ENCODE measurements at regions not wholly inside any gene's neighbourhood (a gene's known extent, or its start where the extent isn't known, plus 50 kb on each side); places are given as distances from the start of the nearest gene placed in this dataset.

- no peaks in the 10 kb centered on the region for H3K36me3 ChIP-seq
- no peak overlapping the region for H3K4me3 ChIP-seq
- no peaks in the 10 kb centered on the region for H3K27me3 ChIP-seq
- TF ChIP-seq, protein P1, sequence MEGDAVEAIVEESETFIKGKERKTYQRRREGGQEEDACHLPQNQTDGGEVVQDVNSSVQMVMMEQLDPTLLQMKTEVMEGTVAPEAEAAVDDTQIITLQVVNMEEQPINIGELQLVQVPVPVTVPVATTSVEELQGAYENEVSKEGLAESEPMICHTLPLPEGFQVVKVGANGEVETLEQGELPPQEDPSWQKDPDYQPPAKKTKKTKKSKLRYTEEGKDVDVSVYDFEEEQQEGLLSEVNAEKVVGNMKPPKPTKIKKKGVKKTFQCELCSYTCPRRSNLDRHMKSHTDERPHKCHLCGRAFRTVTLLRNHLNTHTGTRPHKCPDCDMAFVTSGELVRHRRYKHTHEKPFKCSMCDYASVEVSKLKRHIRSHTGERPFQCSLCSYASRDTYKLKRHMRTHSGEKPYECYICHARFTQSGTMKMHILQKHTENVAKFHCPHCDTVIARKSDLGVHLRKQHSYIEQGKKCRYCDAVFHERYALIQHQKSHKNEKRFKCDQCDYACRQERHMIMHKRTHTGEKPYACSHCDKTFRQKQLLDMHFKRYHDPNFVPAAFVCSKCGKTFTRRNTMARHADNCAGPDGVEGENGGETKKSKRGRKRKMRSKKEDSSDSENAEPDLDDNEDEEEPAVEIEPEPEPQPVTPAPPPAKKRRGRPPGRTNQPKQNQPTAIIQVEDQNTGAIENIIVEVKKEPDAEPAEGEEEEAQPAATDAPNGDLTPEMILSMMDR (IDR thresholded peaks at IDR 0.05) = no peak
- WGBS, 2 donors = 67 to 82% methylated on average over 3 of the region's 3 CpGs
- no peak overlapping the region for H3K27ac ChIP-seq
- no peaks in the 10 kb centered on the region for H3K9me3 ChIP-seq
- intact Hi-C loops (cut with DNase I) = loop anchor here in 1 of 10 donors (10.0 kb wide), 1 partner anchor 598 kb away; no protein-coding TSS in a partner anchor
- DNase-seq (no peak), ATAC-seq (no peak)
- H3K4me1 ChIP-seq = no peaks in the 10 kb centered on the region
These were observed 92.6 kb upstream of the MYRIP start for GRCh38 chr3:39716849-39717248.

DNA sequence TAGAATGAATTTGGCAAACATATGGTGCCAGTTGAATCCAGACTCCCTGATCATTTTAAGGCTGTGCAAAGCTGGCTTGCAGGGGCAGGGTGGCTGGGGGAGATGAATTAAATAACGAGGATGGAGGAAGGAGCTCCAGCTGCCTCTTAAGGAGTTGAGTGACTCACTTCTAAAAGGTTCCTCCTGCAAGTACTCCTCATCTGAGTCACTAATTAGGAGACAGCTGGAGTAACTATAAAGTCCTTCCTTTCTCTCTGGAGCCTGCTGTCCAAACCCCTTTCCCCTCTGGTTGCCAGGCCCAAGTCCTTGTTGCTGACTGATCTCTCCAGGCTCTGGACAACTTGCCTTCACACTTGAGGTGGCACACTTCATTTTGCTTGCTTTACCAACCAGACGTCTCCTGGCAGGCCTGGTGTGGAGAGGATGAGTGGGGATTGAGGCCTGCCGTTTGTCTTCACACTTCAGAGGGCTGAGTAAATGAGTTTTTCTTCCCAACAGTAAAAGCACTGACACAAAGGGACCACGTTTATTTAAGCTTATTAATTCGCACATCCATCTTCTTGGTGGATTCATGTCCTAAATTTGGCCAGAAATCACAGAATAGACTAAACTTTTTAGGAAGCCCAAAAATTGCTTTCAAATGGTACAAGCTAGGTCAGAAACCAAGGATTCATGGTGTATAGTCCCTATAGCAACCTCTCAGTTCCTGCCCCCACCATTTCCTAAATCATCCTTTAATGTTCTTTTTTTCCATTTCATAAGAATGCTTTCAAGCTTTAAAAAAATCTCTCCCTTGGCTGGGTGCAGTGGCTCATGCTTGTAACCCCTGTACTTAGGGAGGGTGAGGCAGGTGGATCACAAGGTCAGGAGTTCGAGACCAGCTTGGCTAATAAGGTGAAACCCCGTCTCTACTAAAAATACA lies 90.5 kb upstream of the MYRIP start:
- Histone ChIP-seq H3K4me3 (no peak overlapping the region), H3K27me3 (no peaks in the 10 kb centered on the region), H3K9me3 (no peaks in the 10 kb centered on the region), H3K36me3 (no peaks in the 10 kb centered on the region), H3K4me1 (no peaks in the 10 kb centered on the region), H3K27ac (no peak overlapping the region)
- ATAC-seq (no peak), DNase-seq (no peak)
- 65 to 66% methylated on average over 7 of the region's 7 CpGs for WGBS, 2 donors
- intact Hi-C loops (cut with DNase I) = loop anchor here in 1 of 10 donors (10.0 kb wide), 1 partner anchor 596 kb away; no protein-coding TSS in a partner anchor
- TF ChIP-seq, protein P1 (IDR thresholded peaks at IDR 0.05) = no peak

- Histone ChIP-seq H3K36me3 (no peaks in the 10 kb centered on the region), H3K9me3 (no peaks in the 10 kb centered on the region), H3K27me3 (no peaks in the 10 kb centered on the region), H3K4me3 (no peak overlapping the region), H3K4me1 (no peaks in the 10 kb centered on the region), H3K27ac (no peak overlapping the region)
- ATAC-seq (no peak), DNase-seq (no peak)
- TF ChIP-seq, protein P1 (IDR thresholded peaks at IDR 0.05) = no peak
- 42 to 43% methylated on average over 1 of the region's 1 CpG for WGBS, 2 donors
- intact Hi-C loops (cut with DNase I) = loop anchor here in 6 of 10 donors (5.0 to 10.0 kb wide), 5 partner anchors 94 to 596 kb away; no protein-coding TSS in a partner anchor
These were observed 88.3 kb upstream of the MYRIP start for GRCh38 chr3:39721076-39721475.

DNA sequence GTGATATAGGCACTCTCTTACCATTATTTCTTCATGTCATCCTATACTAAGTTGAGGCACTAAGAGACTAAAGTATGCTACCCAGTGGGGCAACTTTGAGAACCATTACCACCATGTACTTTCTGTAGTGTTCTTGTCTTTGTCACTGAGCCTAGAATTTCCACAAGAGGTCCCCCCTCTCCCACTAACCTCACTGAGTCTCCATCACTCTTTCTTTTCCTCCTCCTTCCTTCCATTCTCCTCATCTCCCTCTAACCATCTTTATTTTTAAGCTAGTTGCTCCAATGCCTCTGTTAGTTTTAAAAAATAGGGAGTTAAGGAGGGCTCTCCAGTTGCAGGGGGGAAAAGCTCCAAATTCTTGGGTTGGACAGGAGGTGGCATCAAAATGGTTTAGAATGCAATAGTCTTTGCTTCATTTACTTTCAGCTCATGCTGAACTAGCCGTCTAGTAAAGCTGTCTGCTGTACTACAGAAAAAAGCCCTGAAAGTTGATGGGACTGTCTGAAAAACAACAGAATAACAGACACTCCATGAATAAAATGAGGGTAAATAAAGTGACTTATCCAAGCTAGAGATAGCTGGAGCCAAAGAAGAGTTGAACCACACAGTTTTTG lies 85.1 kb upstream of the MYRIP start:
- TF ChIP-seq, protein P1 (IDR thresholded peaks at IDR 0.05) = peak in 8 of 9 donors; percentile 15 to 55 (median 48)
- Histone ChIP-seq H3K27me3 (no peaks in the 10 kb centered on the region), H3K9me3 (no peaks in the 10 kb centered on the region), H3K27ac (no peak overlapping the region), H3K36me3 (no peaks in the 10 kb centered on the region), H3K4me1 (no peaks in the 10 kb centered on the region), H3K4me3 (no peak overlapping the region)
- DNase-seq (no peak), ATAC-seq (peak in 1 of 8 donors; percentile 37)
- whole genome bisulfite sequencing, 2 donors = 33 to 38% methylated on average over 1 of the region's 1 CpG
- intact Hi-C loops (cut with DNase I) = loop anchor here in 6 of 10 donors (1.0 to 10.0 kb wide), 6 partner anchors 90 to 593 kb away; no protein-coding TSS in a partner anchor

Data from heart right ventricle (tissue), 16 donors.